T-cell (primary cell): ENCODE measurements at regions not wholly inside any gene's neighbourhood (a gene's known extent, or its start where the extent isn't known, plus 50 kb on each side); places are given as distances from the start of the nearest gene placed in this dataset.

Experiments
- ATAC-seq, 4 experiments: fragments of 200-7000 bp in 3 of 4; fragments of 150-1000 bp in 1 of 4; cut with Tn5 transposase; replicated peaks in 1 of 4; 1 replicate in 3 of 4; 2 replicates in 1 of 4; pipeline ENCODE4 v1.10.0; 2021; ENCODE audit warnings: moderate library complexity in 3 of 4, mild to moderate bottlenecking in 2 of 4, moderate number of reproducible peaks in 1 of 4
- CTCF ChIA-PET, 2 donors: fragments of 300-600 bp; sonication (Branson Sonifier 250); formaldehyde crosslinking; loops; one replicate each; lab custom pipeline; 2022; ENCODE audit warnings: antibody characterized with exemption in 2 of 2; lab: Charles Lee
- POLR2A ChIA-PET, 2 donors: fragments of 300-600 bp; sonication (Branson Sonifier 250); formaldehyde crosslinking; loops; one replicate each; lab custom pipeline; 2022; ENCODE audit warnings: antibody characterized with exemption in 2 of 2; lab: Charles Lee
- DNase-seq, 35 experiments: peaks; one replicate each; pipeline versions ENCODE4 v3.0.0 to v3.0.0-alpha.2; 2013 to 2023
- H3K27ac ChIP-seq: one replicate; pipeline ENCODE4 v1.5.1; 2013; ENCODE audit warnings: low read length
- H3K27me3 ChIP-seq, 2 experiments: replicated peaks in 1 of 2; 1 replicate in 1 of 2; 2 replicates in 1 of 2; pipeline versions ENCODE4 v1.6.1 to v1.7.0; 2013; ENCODE audit warnings: low read length in 1 of 2, mixed read lengths in 1 of 2; ENCODE audit not compliant: control insufficient read depth in 2 of 2, insufficient read depth in 2 of 2; ENCODE audit errors: extremely low read depth in 1 of 2
- H3K36me3 ChIP-seq, 2 donors: 1 replicate in 1 of 2; 2 replicates in 1 of 2; pipeline versions ENCODE4 v1.6.1 to v1.7.0; 2013; ENCODE audit warnings: low read length in 1 of 2; ENCODE audit not compliant: control insufficient read depth in 2 of 2, insufficient read depth in 1 of 2; ENCODE audit errors: extremely low read depth in 1 of 2
- H3K4me1 ChIP-seq, 2 experiments: 1 replicate in 1 of 2; 2 replicates in 1 of 2; pipeline versions ENCODE4 v1.6.1 to v1.7.0; 2013; ENCODE audit warnings: low read length in 2 of 2, mixed read lengths in 1 of 2; ENCODE audit not compliant: insufficient read depth in 2 of 2, control insufficient read depth in 1 of 2; ENCODE audit errors: extremely low read depth in 1 of 2
- H3K4me3 ChIP-seq, 2 donors: 1 replicate in 1 of 2; 2 replicates in 1 of 2; pipeline versions ENCODE4 v1.5.1 to v1.7.0; 2013; ENCODE audit warnings: mild to moderate bottlenecking in 2 of 2, low read length in 1 of 2, moderate library complexity in 1 of 2; ENCODE audit not compliant: control insufficient read depth in 1 of 2; ENCODE audit errors: extremely low read depth in 1 of 2
- H3K9me3 ChIP-seq: 2 replicates; pipeline ENCODE4 v1.7.0; 2013
- H3K27ac Mint-ChIP-seq, 2 donors: one replicate each; pipeline ENCODE4 v1.8.0; 2020 to 2021; ENCODE audit warnings: mild to moderate bottlenecking in 2 of 2, mixed read lengths in 2 of 2
- H3K27me3 Mint-ChIP-seq, 2 donors: one replicate each; pipeline ENCODE4 v1.8.0; 2021 to 2022; ENCODE audit warnings: mixed read lengths in 2 of 2
- H3K36me3 Mint-ChIP-seq: one replicate; pipeline ENCODE4 v1.8.0; 2021; ENCODE audit warnings: mixed read lengths
- H3K4me1 Mint-ChIP-seq, 3 donors: one replicate each; pipeline ENCODE4 v1.8.0; 2020 to 2022; ENCODE audit warnings: mixed read lengths in 3 of 3, mild to moderate bottlenecking in 1 of 3
- H3K4me3 Mint-ChIP-seq, 3 donors: one replicate each; pipeline ENCODE4 v1.8.0; 2020 to 2022; ENCODE audit warnings: mild to moderate bottlenecking in 3 of 3, mixed read lengths in 3 of 3, moderate library complexity in 3 of 3
- H3K9me3 Mint-ChIP-seq, 3 donors: one replicate each; pipeline ENCODE4 v1.8.0; 2020 to 2022; ENCODE audit warnings: mixed read lengths in 3 of 3
- WGBS: methylation state at CpG from one replicate; pipeline ENCODE4 v1.1.5; 2013; ENCODE audit warnings: missing lambda C conversion rate; ENCODE audit not compliant: insufficient coverage; 5-methylcytosine and 5-hydroxymethylcytosine counted together

DNA sequence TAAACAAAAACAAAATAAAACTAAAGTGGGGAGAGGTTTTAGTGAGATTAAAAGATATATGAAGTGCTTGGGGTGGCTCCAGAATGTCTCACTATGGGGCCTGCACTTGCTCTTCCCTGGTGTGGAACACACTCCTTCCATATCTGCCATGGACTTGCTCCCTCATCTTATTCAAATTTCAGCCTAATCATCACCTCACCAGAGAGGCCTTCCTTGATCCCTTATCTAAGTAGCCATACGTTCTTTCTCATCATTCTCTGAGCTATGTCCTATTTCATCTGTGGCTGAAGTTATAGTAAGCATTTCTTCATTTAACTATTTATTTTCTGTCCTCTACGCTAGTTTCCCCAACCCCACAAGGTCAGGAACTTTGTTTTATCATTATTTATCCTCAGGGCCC, 511.7 kb downstream of the NTRK3 start:
- H3K36me3 ChIP-seq = no peaks in the 10 kb centered on the region
- ATAC-seq (no peak), DNase-seq (no peak)
- H3K4me3 ChIP-seq = no peak overlapping the region
- no peak overlapping the region for H3K27ac ChIP-seq
- no CpG with 5 or more reads among the region's 2 CpGs for WGBS
- no peaks in the 10 kb centered on the region for H3K9me3 ChIP-seq
- peaks cover 0 to 3% of the 10 kb centered on the region in 2 experiments for H3K27me3 ChIP-seq
- POLR2A ChIA-PET = no interaction called here
- H3K9me3 Mint-ChIP-seq = no peaks in the 10 kb centered on the region
- H3K4me1 ChIP-seq = no peaks in the 10 kb centered on the region
- H3K4me3 Mint-ChIP-seq = no peak overlapping the region
- H3K36me3 Mint-ChIP-seq = no peaks in the 10 kb centered on the region
- no peaks in the 10 kb centered on the region for H3K4me1 Mint-ChIP-seq
- no peak overlapping the region for H3K27ac Mint-ChIP-seq
- H3K27me3 Mint-ChIP-seq = peaks cover 0 to 4% of the 10 kb centered on the region in 2 donors
- CTCF ChIA-PET = no interaction called here

DNA sequence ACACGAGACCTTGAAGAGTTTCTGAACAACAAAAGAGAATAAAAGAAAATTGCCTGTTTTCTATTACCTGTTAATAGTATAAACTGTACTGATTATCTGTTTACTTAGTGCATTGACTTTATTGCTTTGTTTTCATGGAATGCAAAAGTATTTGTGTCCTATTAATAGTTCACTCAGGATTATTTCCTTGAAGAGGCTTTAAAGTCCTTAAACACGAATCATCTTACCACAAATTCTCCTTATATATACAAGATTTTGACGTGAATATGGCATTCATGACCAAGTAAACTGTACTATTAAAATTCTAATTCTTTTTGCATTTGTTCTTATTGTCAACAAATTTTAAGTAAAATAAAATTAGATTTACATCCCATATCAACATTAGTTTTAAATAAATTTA, 513.0 kb downstream of the NTRK3 start:
- peaks cover 0 to 3% of the 10 kb centered on the region in 2 experiments for H3K27me3 ChIP-seq
- ATAC-seq (no peak), DNase-seq (no peak)
- no peaks in the 10 kb centered on the region for H3K9me3 Mint-ChIP-seq
- H3K27ac ChIP-seq = no peak overlapping the region
- ChIA-PET POLR2A (no interaction called here), CTCF (no interaction called here)
- peaks cover 0 to 4% of the 10 kb centered on the region in 2 donors for H3K27me3 Mint-ChIP-seq
- H3K36me3 Mint-ChIP-seq = no peaks in the 10 kb centered on the region
- H3K4me1 ChIP-seq = no peaks in the 10 kb centered on the region
- no peak overlapping the region for H3K27ac Mint-ChIP-seq
- no peak overlapping the region for H3K4me3 ChIP-seq
- no peaks in the 10 kb centered on the region for H3K9me3 ChIP-seq
- H3K36me3 ChIP-seq = no peaks in the 10 kb centered on the region
- no CpG with 5 or more reads among the region's 3 CpGs for WGBS
- no peaks in the 10 kb centered on the region for H3K4me1 Mint-ChIP-seq
- no peak overlapping the region for H3K4me3 Mint-ChIP-seq

DNA sequence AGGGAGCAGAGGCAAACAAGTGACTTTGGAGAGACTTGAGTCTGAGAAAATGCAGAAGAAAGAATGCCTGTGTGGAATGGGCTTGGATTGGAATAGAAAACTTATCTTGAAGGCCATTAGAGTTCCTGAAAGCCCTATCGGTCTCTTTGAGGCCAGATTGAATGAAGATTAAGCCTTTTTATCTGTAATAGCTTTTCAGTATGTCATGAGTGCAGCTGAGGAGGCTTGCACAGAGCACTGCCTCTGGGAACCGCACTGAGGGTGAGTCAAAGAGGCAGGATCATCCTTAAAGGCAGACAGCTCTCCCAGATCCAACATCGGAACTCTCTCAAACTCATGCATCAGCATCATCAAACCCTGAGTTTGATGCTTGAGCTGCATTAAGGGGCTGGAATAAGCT, 515.2 kb downstream of the NTRK3 start:
- Mint-ChIP-seq H3K27me3 (no peaks in the 10 kb centered on the region), H3K4me1 (peaks cover 7 to 13% (median 9%) of the 10 kb centered on the region in 3 donors), H3K27ac (no peak overlapping the region), H3K36me3 (no peaks in the 10 kb centered on the region), H3K4me3 (no peak overlapping the region), H3K9me3 (peaks cover 0 to 4% (median 0%) of the 10 kb centered on the region in 3 donors)
- Histone ChIP-seq H3K27ac (no peak overlapping the region), H3K4me1 (peaks cover 0 to 5% of the 10 kb centered on the region in 2 experiments), H3K9me3 (no peaks in the 10 kb centered on the region), H3K27me3 (no peaks in the 10 kb centered on the region), H3K36me3 (no peaks in the 10 kb centered on the region), H3K4me3 (no peak overlapping the region)
- ChIA-PET POLR2A (no interaction called here), CTCF (no interaction called here)
- ATAC-seq (no peak), DNase-seq (no peak)
- WGBS = 75% methylated on average over 1 of the region's 3 CpGs

DNA sequence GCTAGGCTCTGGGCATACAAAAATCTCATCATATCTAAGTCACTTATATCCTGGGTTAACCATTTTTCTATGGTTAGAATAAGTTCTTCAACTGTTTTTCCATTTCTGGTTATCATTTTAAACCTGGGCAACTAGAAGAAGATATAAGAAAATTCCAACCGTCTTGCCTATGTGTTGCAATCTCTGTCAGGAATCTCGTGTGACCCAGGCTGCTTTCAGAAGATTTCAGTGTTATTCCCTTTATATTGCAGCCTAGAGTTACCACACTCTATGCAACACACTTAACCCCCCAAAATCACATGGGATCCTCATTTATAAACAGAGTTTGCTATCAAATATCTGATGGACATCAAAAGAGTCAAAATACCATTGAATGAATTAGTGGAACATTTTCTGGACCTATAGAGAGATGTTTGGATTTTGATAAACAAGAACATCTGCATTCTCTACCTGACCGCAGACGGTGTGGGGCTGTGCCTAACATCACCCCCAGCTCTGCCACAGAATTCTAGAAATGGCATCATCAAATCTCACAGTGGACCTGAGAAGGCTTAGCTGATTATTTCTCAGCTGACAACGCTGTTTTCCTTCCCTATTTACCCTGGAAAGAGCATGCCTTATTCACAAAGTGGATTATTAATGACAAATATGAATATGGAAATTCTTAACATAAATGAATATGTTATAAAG, 515.7 kb downstream of the NTRK3 start:
- ATAC-seq (no peak), DNase-seq (no peak)
- no peak overlapping the region for H3K27ac ChIP-seq
- H3K36me3 Mint-ChIP-seq = no peaks in the 10 kb centered on the region
- ChIA-PET CTCF (no interaction called here), POLR2A (no interaction called here)
- no peaks in the 10 kb centered on the region for H3K27me3 Mint-ChIP-seq
- peaks cover 0 to 5% of the 10 kb centered on the region in 2 experiments for H3K4me1 ChIP-seq
- no peaks in the 10 kb centered on the region for H3K27me3 ChIP-seq
- no peaks in the 10 kb centered on the region for H3K9me3 ChIP-seq
- H3K4me3 ChIP-seq = no peak overlapping the region
- no peak overlapping the region for H3K27ac Mint-ChIP-seq
- H3K4me3 Mint-ChIP-seq = no peak overlapping the region
- no peaks in the 10 kb centered on the region for H3K36me3 ChIP-seq
- H3K9me3 Mint-ChIP-seq = peaks cover 0 to 4% (median 0%) of the 10 kb centered on the region in 3 donors
- 71% methylated on average over 2 of the region's 5 CpGs for WGBS
- H3K4me1 Mint-ChIP-seq = peaks cover 12 to 17% (median 14%) of the 10 kb centered on the region in 3 donors

DNA sequence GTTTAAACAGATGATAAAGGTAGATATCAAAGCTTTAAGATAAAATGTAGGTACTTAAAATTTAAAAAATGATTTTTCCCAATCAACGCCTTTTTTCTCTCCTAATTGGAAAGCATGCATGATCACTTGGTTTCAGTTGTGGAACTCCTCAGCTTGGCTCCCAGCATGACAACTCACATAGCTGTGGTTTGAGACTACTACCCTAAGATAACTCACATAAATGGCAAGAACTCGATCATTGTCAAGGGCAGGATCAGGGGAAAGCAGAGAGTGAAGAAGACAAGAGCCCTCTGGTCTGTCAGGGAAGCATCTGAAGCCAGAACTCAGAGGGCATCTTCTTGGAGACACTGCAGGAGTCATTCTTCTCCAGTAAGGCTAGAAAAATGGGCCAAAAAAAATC, 516.7 kb downstream of the NTRK3 start:
- H3K27me3 ChIP-seq = no peaks in the 10 kb centered on the region
- H3K27ac ChIP-seq = no peak overlapping the region
- DNase-seq (no peak), ATAC-seq (no peak)
- Mint-ChIP-seq H3K4me3 (no peak overlapping the region), H3K27me3 (no peaks in the 10 kb centered on the region), H3K9me3 (peaks cover 0 to 4% (median 0%) of the 10 kb centered on the region in 3 donors), H3K27ac (no peak overlapping the region), H3K4me1 (peaks cover 12 to 17% (median 16%) of the 10 kb centered on the region in 3 donors), H3K36me3 (no peaks in the 10 kb centered on the region)
- no peaks in the 10 kb centered on the region for H3K9me3 ChIP-seq
- no peak overlapping the region for H3K4me3 ChIP-seq
- no CpG with 5 or more reads among the region's 2 CpGs for WGBS
- ChIA-PET POLR2A (no interaction called here), CTCF (no interaction called here)
- H3K4me1 ChIP-seq = peaks cover 0 to 5% of the 10 kb centered on the region in 2 experiments
- H3K36me3 ChIP-seq = no peaks in the 10 kb centered on the region

DNA sequence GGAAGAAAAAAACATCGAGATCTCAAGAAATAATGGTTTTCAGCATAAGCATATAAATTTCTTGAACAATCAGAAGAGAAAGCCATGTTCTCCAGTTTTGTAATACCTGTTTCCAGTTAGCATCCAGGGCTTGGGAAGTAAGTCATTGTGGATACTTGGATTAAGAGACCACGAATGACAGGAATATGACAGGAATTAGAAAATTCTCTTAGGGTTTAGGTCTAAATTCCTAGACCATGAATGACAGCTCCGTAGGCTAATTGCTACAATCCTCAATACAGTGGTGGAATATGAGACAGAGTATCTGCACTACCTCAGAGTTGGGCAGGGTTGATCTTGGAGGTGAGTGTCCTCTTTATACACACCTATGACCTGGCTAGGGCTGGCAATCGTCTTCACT, 517.5 kb downstream of the NTRK3 start:
- DNase-seq = no peak
- 29% methylated on average over 1 of the region's 4 CpGs for WGBS
- CTCF ChIA-PET = no interaction called here
- H3K27ac Mint-ChIP-seq = no peak overlapping the region
- Histone ChIP-seq H3K4me1 (peaks cover 0 to 5% of the 10 kb centered on the region in 2 experiments), H3K9me3 (no peaks in the 10 kb centered on the region), H3K27ac (no peak overlapping the region), H3K27me3 (no peaks in the 10 kb centered on the region), H3K4me3 (no peak overlapping the region), H3K36me3 (no peaks in the 10 kb centered on the region)
- ATAC-seq = no peak
- H3K4me3 Mint-ChIP-seq = no peak overlapping the region
- peaks cover 0 to 4% (median 0%) of the 10 kb centered on the region in 3 donors for H3K9me3 Mint-ChIP-seq
- H3K27me3 Mint-ChIP-seq = peaks cover 0 to under 1% of the 10 kb centered on the region in 2 donors
- peaks cover 12 to 17% (median 16%) of the 10 kb centered on the region in 3 donors for H3K4me1 Mint-ChIP-seq
- POLR2A ChIA-PET = no interaction called here
- H3K36me3 Mint-ChIP-seq = no peaks in the 10 kb centered on the region
